ENCODE measurements at regions not wholly inside any gene's neighbourhood (a gene's known extent, or its start where the extent isn't known, plus 50 kb on each side); places are given as distances from the start of the nearest gene placed in this dataset.
"Not testable (repeated sequence)": the region's sequence is repeated elsewhere in the genome, so short reads cannot be mapped to it uniquely, and the experiment has no call there.

DNA sequence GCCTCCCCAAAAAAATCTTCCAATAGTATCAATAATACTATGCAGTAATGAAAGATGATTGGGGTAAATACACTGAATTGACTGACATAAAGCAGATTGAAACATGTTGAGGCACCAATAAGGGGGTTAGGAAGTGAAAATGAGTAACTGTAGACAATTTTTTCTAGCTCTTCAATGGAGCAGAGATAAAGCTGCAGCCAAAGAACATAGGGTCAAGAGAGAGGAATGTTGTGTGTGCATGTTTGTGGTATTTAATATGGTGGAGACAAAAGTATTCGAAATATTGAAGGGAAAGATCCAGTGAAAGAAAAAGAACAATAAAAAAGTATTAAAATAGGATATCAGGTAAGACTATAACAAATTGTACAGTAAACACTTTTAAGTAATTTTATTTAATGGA lies 450.0 kb upstream of the CCDC179 start:
- ATAC-seq = no peak
- DNase-seq (ENCODE audit: low spot score in 2 of 2) = no peak
- peaks cover 7% of the 10 kb centered on the region for H3K9me3 Mint-ChIP-seq
- H3K4me1 Mint-ChIP-seq = no peaks in the 10 kb centered on the region
- no peak overlapping the region for H3K4me3 Mint-ChIP-seq
- no peaks in the 10 kb centered on the region for H3K36me3 Mint-ChIP-seq
- no peak overlapping the region for H3K27ac Mint-ChIP-seq

DNA sequence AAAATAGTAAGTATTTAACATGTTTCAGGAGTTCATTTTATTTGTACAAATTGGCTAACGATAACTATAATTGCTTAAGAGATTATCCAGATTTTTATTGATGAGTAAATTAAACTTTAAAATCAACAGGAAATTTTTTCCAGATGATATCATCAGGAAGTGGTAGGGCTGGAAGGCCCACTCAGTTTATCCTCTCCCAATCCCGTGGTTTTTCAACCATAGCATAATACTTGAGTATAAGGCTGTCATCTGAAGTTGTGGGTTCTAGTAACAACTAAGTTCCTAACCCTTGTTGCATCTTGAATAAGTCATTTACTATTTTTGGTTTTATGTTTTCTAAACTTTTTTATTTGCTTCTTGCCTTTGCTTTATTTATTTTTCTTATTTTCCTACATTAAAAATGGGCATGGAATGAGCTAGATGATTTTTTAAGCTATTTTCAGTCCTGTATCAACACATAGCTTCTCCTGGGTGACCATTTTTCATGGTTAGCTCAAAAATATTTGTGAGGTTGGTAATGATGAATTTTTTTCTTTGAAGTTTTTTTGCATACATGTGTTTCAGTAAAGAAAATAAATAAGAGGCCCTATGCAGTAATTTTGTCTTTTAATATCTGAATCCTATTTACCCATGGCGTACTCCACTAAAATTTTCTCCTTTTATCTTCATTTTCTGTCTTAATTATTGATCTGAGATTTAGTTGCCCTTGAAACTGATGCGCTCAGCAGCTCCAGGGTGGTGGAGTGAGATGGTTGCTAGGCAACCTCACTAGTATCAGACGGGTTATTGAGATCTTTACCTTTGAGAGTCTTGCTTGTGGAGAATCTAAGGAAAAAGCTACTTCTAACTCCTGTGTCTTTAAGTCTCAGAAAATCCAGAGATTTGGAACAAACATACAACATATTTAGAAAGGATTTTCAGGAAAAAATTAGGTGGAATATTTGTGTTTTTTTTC lies 452.0 kb upstream of the CCDC179 start:
- DNase-seq (ENCODE audit: low spot score in 2 of 2) (no peak), ATAC-seq (no peak)
- peaks cover 6% of the 10 kb centered on the region for H3K9me3 Mint-ChIP-seq
- H3K4me1 Mint-ChIP-seq = no peaks in the 10 kb centered on the region
- no peak overlapping the region for H3K4me3 Mint-ChIP-seq
- no peaks in the 10 kb centered on the region for H3K36me3 Mint-ChIP-seq
- no peak overlapping the region for H3K27ac Mint-ChIP-seq

DNA sequence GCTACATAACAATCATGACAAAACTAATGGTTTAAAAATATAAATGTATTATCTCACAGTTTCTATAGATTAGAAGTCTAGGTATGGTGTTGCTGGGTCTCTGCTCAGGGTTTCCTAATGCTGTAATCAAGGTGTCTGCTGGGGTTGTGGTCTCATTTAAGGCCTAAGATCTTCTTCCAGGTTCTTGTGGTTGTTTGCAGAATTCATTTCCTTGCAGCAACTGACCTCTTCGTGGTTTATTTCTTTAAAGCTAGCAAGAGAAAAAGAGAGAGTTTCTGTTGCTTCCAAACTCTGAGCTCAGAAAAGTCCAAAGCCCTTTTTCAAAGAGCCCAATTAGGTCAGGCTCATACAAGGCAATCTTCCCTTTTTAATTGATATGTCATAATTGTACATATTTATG lies 452.7 kb upstream of the CCDC179 start:
- Mint-ChIP-seq H3K4me1 (no peaks in the 10 kb centered on the region), H3K4me3 (no peak overlapping the region), H3K36me3 (no peaks in the 10 kb centered on the region), H3K9me3 (peaks cover 6% of the 10 kb centered on the region), H3K27ac (no peak overlapping the region)
- DNase-seq (ENCODE audit: low spot score in 2 of 2) = no peak
- ATAC-seq = no peak

DNA sequence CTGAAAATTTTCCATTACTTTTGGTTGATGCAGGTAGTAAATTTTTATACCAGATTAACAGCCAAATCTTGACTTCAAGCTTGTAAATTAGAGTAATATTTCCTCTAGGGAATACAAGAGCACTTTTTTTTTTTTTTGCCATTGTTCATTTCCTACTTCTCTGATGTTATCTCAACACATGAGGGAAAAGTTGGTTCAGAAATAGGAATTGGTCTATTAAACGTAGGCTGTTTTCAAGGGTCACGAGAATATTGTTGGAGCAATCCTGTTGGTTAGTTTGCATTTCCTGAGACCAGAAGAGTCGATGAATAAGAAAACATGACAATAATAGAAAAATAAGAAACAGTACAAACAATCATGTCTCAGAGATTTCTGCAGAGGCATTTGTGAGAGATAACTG lies 453.9 kb upstream of the CCDC179 start:
- DNase-seq (ENCODE audit: low spot score in 2 of 2) = no peak
- no peaks in the 10 kb centered on the region for H3K36me3 Mint-ChIP-seq
- H3K4me3 Mint-ChIP-seq = no peak overlapping the region
- peaks cover 6% of the 10 kb centered on the region for H3K9me3 Mint-ChIP-seq
- H3K4me1 Mint-ChIP-seq = no peaks in the 10 kb centered on the region
- H3K27ac Mint-ChIP-seq = no peak overlapping the region
- ATAC-seq = no peak

DNA sequence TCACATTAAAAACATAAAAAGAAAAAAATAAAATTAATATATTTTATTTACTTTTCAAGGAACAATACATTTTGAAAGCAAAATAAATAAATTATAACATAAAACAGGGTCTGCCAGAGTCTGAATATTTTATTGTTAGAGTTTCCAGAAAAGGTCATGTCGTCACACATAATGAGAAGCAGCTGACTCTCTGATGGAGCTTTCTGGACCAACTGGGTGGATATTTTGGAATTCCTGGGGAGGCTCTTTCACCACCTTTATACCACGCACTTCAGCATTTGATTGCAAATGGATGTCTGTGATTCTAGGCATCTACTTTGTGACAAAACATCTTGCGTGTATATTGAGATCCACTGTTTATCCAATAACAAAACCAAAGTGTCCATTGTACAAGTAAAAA lies 455.0 kb upstream of the CCDC179 start:
- H3K27ac Mint-ChIP-seq = no peak overlapping the region
- peaks cover 4% of the 10 kb centered on the region for H3K9me3 Mint-ChIP-seq
- no peak for ATAC-seq
- no peaks in the 10 kb centered on the region for H3K36me3 Mint-ChIP-seq
- no peak overlapping the region for H3K4me3 Mint-ChIP-seq
- no peaks in the 10 kb centered on the region for H3K4me1 Mint-ChIP-seq
- no peak for DNase-seq (ENCODE audit: low spot score in 2 of 2)

DNA sequence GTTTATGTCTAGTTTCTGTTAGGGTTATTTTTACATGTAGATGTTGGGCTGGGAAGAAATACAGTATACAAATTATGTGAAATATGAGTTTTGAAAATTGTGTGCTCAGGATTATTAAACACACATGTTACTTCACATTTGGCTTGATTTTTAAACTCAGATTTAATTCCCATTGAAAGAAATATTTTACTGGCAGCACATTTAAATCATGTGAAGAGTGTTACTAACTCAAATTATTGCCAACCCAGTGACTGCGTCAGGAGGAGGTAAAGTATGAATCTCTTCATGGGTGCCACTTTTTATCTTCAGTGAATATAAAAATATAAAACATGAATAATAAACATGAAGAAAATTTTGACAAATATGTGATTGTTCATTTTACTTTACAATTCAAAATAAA lies 457.5 kb upstream of the CCDC179 start:
- H3K27ac Mint-ChIP-seq = no peak overlapping the region

DNA sequence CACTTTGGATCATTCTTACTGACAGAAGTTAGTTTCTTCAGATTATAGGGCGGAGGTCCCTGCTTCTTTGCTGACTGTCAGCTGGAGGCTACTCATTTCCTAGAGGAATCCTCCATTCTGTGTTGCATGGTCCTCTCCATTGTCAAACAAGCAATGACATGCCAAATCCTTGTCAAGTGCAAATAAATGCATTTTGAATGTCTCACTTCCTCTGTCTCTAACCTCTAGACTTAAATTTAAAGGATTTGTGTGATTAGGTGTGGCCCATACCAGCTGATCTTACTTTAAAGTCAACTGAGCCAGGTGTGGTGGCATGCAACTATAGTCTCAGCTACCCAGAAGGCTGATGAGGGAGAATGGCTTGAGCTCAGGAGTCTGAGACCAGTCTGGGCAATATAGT lies 458.4 kb upstream of the CCDC179 start:
- no peaks in the 10 kb centered on the region for H3K36me3 Mint-ChIP-seq
- peaks cover 8% of the 10 kb centered on the region for H3K9me3 Mint-ChIP-seq
- DNase-seq (ENCODE audit: low spot score in 2 of 2) (no peak), ATAC-seq (no peak)
- H3K27ac Mint-ChIP-seq = no peak overlapping the region
- H3K4me3 Mint-ChIP-seq = no peak overlapping the region
- H3K4me1 Mint-ChIP-seq = no peaks in the 10 kb centered on the region

More for the DNA sequence above, 457.5 kb upstream of the CCDC179 start:
- no peak overlapping the region for H3K4me3 Mint-ChIP-seq
- H3K4me1 Mint-ChIP-seq = no peaks in the 10 kb centered on the region
- ATAC-seq (no peak), DNase-seq (ENCODE audit: low spot score in 2 of 2) (no peak)
- H3K9me3 Mint-ChIP-seq = peaks cover 10% of the 10 kb centered on the region
- H3K36me3 Mint-ChIP-seq = no peaks in the 10 kb centered on the region

DNA sequence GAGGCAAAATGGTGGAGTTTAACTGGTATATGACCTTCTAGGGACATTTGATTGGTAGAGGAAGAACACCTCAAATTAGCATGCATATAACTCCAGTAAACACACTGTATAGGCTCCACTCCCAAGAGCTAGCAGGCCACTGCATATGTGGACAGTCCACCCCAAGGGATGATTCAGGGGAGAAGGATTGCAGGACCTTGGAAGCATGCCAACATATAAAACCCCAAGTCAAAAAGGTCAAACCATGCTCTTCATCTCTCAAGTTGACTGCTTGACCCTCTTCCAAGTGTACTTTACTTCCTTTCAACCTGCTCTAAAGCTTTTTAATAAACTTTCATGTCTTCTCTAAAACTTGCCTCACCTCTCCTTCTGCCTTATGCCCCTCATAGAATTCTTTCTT lies 459.9 kb upstream of the CCDC179 start:
- no peaks in the 10 kb centered on the region for H3K4me1 Mint-ChIP-seq
- DNase-seq (ENCODE audit: low spot score in 2 of 2) = no peak
- no peak for ATAC-seq
- peaks cover 8% of the 10 kb centered on the region for H3K9me3 Mint-ChIP-seq
- no peaks in the 10 kb centered on the region for H3K36me3 Mint-ChIP-seq
- no peak overlapping the region for H3K27ac Mint-ChIP-seq
- no peak overlapping the region for H3K4me3 Mint-ChIP-seq

DNA sequence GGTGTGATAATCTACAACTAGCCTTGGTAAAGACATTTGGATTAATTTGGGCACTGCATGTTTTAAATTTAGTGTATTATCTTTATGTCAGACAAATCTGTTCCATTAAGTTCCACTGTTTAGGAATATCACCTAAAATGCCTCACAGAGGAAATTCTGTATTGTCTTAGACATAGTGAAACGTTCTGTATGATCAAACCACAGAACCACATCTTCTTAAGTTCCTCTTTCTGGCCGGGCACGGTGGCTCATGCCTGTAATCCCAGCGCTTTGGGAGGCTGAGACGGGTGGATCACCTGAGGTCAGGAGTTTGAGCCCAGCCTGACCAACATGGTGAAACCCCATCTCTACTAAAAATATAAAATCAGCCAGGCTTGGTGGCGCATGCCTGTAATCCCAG lies 475.3 kb upstream of the CCDC179 start:
- not testable (repeated sequence) for H3K4me3 Mint-ChIP-seq; H3K27ac Mint-ChIP-seq; DNase-seq (ENCODE audit: low spot score in 2 of 2); H3K36me3 Mint-ChIP-seq; H3K4me1 Mint-ChIP-seq; ATAC-seq
- peaks cover 17% of the 10 kb centered on the region for H3K9me3 Mint-ChIP-seq

DNA sequence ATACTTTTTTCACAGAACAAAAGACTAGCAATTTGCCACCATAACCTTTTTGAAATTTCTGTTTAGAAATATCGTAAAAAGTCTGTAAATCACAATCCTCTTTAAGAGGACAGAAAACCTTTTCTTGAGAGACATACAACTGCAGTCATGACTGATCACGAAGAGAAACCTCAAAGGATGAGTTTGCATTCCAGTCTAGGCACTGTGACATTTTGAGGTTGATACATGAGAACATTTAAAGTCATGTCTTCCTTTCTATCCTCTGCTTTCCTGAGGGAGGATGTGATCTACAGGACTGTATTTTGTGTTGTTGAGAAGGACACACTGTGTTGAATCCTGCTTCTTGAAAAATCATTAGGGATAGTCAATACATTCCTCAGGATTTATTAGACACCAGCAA lies 476.7 kb upstream of the CCDC179 start:
- no peak for ATAC-seq
- H3K4me1 Mint-ChIP-seq = no peaks in the 10 kb centered on the region
- H3K4me3 Mint-ChIP-seq = no peak overlapping the region
- H3K9me3 Mint-ChIP-seq = peaks cover 10% of the 10 kb centered on the region
- DNase-seq (ENCODE audit: low spot score in 2 of 2) = no peak
- no peaks in the 10 kb centered on the region for H3K36me3 Mint-ChIP-seq
- H3K27ac Mint-ChIP-seq = no peak overlapping the region

DNA sequence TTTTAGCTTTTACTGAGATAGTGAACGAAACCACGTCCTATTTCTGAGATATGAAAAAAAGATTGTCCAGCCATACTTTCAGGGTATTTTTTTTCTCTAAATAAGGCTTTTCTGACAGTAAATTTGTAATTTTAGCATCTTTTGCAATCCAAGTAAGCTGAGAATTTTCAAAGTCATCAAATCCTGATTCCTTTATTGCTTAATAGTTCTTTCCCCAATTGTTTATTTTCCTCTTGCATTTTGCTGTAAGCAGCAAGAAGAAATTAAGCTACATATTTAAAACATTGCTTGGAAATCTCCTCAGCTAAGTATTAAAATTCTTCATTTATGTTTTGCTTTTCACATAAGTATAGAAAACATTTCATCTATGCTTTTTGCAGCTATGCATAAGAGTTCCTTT lies 493.3 kb upstream of the CCDC179 start:
- ATAC-seq = no peak

DNA sequence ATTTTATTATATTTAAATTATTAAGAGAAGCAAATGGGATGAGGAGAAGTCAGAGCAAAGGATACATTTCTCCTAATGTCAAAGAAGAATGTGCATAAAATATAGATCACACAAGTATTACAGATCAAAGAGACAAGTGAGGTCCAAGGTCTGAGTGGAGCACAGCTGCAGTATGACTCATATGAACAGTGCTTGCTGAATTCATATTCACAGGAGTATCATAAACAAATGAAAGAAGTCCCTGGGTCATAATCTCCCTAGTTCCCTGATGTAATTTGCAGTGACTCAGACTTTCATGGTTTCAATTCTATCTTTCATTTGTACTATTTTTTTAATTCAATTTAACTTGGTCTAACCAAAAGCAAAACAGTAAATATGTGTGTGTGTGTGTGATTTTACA lies 499.0 kb upstream of the CCDC179 start:
- no peaks in the 10 kb centered on the region for H3K36me3 Mint-ChIP-seq
- H3K4me3 Mint-ChIP-seq = no peak overlapping the region
- DNase-seq (ENCODE audit: low spot score in 2 of 2) = no peak

More for the DNA sequence above, 493.3 kb upstream of the CCDC179 start:
- DNase-seq (ENCODE audit: low spot score in 2 of 2) = no peak
- no peaks in the 10 kb centered on the region for H3K36me3 Mint-ChIP-seq
- H3K4me1 Mint-ChIP-seq = no peaks in the 10 kb centered on the region
- H3K27ac Mint-ChIP-seq = no peak overlapping the region
- peaks cover 10% of the 10 kb centered on the region for H3K9me3 Mint-ChIP-seq
- no peak overlapping the region for H3K4me3 Mint-ChIP-seq

DNA sequence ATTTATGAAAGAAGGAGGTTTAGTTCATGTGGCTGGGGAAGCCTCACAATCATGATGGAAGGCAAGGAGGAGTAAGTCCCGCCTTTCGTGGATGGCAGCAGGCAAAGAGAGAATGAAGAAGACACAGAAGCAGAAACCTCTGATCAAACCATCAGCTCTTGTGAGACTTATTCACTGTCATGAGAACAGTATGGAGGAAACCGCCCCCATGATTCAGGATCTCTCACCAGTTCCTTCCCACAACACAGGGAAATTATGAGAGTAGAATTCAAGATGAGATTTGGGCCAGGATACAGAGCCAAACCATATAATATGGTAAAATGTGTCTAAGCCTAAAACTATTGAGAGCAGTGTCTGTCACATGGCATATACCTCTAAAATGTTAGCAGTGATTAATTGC lies 503.8 kb upstream of the CCDC179 start:
- Mint-ChIP-seq H3K27ac (no peak overlapping the region), H3K4me1 (no peaks in the 10 kb centered on the region), H3K9me3 (peaks cover 3% of the 10 kb centered on the region), H3K4me3 (no peak overlapping the region), H3K36me3 (no peaks in the 10 kb centered on the region)
- DNase-seq (ENCODE audit: low spot score in 2 of 2) (no peak), ATAC-seq (no peak)

More for the DNA sequence above, 499.0 kb upstream of the CCDC179 start:
- H3K9me3 Mint-ChIP-seq = peaks cover 6% of the 10 kb centered on the region
- no peaks in the 10 kb centered on the region for H3K4me1 Mint-ChIP-seq
- H3K27ac Mint-ChIP-seq = no peak overlapping the region
- ATAC-seq = peak; percentile 74

DNA sequence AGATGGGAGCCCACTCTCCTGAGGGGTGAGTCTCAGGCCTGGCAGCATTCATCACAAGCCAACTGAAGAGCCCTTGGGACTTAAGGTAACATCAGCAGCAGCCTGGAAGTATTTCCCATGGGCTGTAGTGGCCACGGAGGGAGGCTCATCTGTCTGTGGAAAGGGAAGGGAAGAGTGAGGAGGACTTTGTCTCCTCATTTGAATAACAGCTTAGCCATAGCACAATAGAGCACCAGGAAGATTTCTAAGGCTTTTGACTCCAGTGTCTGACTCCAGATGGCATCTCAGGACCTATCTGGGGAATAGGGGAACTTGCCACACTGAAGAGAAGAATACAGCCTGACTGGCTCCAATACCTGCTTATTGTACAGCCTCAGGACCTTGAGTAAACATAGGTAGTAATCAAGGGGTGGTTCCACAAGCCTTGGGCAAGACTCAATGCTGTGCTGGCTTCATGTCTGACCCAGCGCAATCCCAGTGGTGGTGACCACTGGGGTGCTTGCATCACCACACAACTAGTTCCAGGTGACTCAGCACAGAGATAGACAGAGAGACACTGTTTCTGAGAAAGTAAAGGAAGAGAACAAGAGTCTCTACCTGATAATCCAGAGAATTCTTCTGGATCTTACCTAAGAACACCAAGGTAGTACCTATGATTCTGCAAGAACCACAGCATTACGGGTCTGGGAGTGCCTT lies 510.5 kb upstream of the CCDC179 start:
- Mint-ChIP-seq H3K27ac (no peak overlapping the region), H3K9me3 (peaks cover 12% of the 10 kb centered on the region)
- no peak for DNase-seq (ENCODE audit: low spot score in 2 of 2)

DNA sequence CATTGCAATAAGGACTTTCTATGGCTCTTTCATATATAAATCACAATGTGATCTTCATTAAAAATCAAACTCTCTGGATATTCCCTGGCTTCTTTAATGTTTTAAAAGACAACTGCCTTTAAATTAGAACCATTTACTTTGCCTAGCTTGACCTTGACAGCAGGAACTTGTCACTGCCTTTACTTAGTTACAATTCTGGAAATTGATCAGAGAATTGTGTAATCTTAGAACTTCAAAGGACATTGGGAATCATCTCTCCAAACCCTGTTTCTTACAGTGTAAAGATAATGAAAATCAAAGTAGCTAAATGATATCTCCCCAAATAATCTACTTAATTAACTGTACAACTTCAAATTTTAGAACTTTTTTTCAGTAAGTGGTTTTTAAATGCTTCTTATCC lies 517.6 kb upstream of the CCDC179 start:
- H3K9me3 Mint-ChIP-seq = peaks cover 3% of the 10 kb centered on the region
- DNase-seq (ENCODE audit: low spot score in 2 of 2) (no peak), ATAC-seq (no peak)
- H3K4me3 Mint-ChIP-seq = no peak overlapping the region
- no peaks in the 10 kb centered on the region for H3K4me1 Mint-ChIP-seq
- H3K27ac Mint-ChIP-seq = no peak overlapping the region
- H3K36me3 Mint-ChIP-seq = no peaks in the 10 kb centered on the region

More for the DNA sequence above, 510.5 kb upstream of the CCDC179 start:
- no peaks in the 10 kb centered on the region for H3K36me3 Mint-ChIP-seq
- H3K4me1 Mint-ChIP-seq = no peaks in the 10 kb centered on the region
- ATAC-seq = no peak
- H3K4me3 Mint-ChIP-seq = no peak overlapping the region

DNA sequence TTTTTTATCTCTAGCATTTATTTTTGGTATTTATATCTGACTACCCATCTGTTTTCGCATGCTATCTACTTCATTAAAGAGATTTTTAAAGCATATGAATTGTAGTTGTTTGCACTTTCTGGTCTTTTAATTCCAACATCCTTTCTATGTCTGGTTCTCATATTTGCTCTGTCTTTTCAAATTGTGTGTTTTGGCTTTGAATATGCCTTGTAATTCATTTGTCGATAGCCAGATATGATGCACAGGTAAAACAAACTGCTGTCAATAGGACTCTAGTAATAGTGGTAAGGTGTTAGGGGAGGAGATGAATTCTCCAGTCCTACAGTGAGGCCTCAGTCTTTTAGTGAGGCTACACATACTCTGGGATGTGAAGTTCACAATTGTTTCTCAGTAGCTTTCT lies 530.8 kb upstream of the CCDC179 start:
- no peak for ATAC-seq
- DNase-seq (ENCODE audit: low spot score in 2 of 2) = no peak
- H3K9me3 Mint-ChIP-seq = peaks cover 5% of the 10 kb centered on the region
- no peak overlapping the region for H3K4me3 Mint-ChIP-seq
- H3K4me1 Mint-ChIP-seq = no peaks in the 10 kb centered on the region
- no peaks in the 10 kb centered on the region for H3K36me3 Mint-ChIP-seq
- no peak overlapping the region for H3K27ac Mint-ChIP-seq
